RWPE2 (cell line): ENCODE measurements at regions not wholly inside any gene's neighbourhood (a gene's known extent, or its start where the extent isn't known, plus 50 kb on each side); places are given as distances from the start of the nearest gene placed in this dataset.

ENCODE experiments used
- ATAC-seq: fragments of 200-7000 bp; cut with Tn5 transposase; 3 replicates; pipeline ENCODE4 v1.9.1; 2021; ENCODE audit warnings: low read depth
- DNase-seq: peaks from one replicate; pipeline ENCODE4 v3.0.0-alpha.2; 2020; ENCODE audit warnings: low spot score
- H3K27ac ChIP-seq: fragments of 450-650 bp; 2 replicates; pipeline ENCODE4 v1.5.1; 2017; ENCODE audit warnings: mild to moderate bottlenecking; ENCODE audit not compliant: poor library complexity, severe bottlenecking
- H3K27me3 ChIP-seq: fragments of 250-450 bp; sonication (Bioruptor Pico); 2 replicates; pipeline ENCODE4 v1.5.1; 2021; ENCODE audit warnings: mild to moderate bottlenecking, moderate library complexity; ENCODE audit not compliant: insufficient read depth, poor library complexity, severe bottlenecking
- H3K36me3 ChIP-seq: fragments of 250-450 bp; sonication (Bioruptor Pico); 2 replicates; pipeline ENCODE4 v1.5.1; 2020; ENCODE audit warnings: low read depth, mild to moderate bottlenecking, moderate library complexity
- H3K4me1 ChIP-seq: fragments of 250-450 bp; sonication (Bioruptor Pico); 2 replicates; pipeline ENCODE4 v1.5.1; 2021; ENCODE audit warnings: mild to moderate bottlenecking, moderate library complexity; ENCODE audit not compliant: insufficient read depth, poor library complexity, severe bottlenecking
- H3K4me3 ChIP-seq: fragments of 250-450 bp; sonication (Bioruptor Pico); 2 replicates; pipeline ENCODE4 v1.5.1; 2021; ENCODE audit warnings: mild to moderate bottlenecking, moderate library complexity; ENCODE audit not compliant: severe bottlenecking
- H3K9me3 ChIP-seq: fragments of 250-450 bp; sonication (Bioruptor Pico); 2 replicates; pipeline ENCODE4 v1.5.1; 2021; ENCODE audit warnings: mild to moderate bottlenecking, moderate library complexity; ENCODE audit not compliant: severe bottlenecking
- CTCF ChIP-seq: fragments of 450-650 bp; IDR thresholded peaks from one replicate; pipeline ENCODE4 v1.5.1; 2017; ENCODE audit warnings: mild to moderate bottlenecking, moderate library complexity; ENCODE audit not compliant: poor library complexity, severe bottlenecking

GRCh38 chr20:1803061-1803931, 91.9 kb upstream of the SIRPA start:
- H3K9me3 ChIP-seq, result no peaks in the 10 kb centered on the region
- H3K4me3 ChIP-seq, result peak overlapping the region; percentile 40
- peak overlapping the region; percentile 27 for H3K27ac ChIP-seq
- no peaks in the 10 kb centered on the region for H3K36me3 ChIP-seq
- peaks cover 9% of the 10 kb centered on the region for H3K4me1 ChIP-seq
- no peak for TF ChIP-seq CTCF
- peak; percentile 53 for ATAC-seq
- DNase-seq, result no peak
- H3K27me3 ChIP-seq, result no peaks in the 10 kb centered on the region

- no peaks in the 10 kb centered on the region for H3K36me3 ChIP-seq
- peak; percentile 62 for ATAC-seq
- DNase-seq, result no peak
- H3K27me3 ChIP-seq, result no peaks in the 10 kb centered on the region
- H3K4me3 ChIP-seq, result peak overlapping the region; percentile 40
- no peaks in the 10 kb centered on the region for H3K9me3 ChIP-seq
- no peak overlapping the region for H3K27ac ChIP-seq
- TF ChIP-seq CTCF, result peak; percentile 96
- peaks cover 9% of the 10 kb centered on the region for H3K4me1 ChIP-seq
These were observed 92.7 kb upstream of the SIRPA start for GRCh38 chr20:1802385-1803060.

GRCh38 chr20:1801929-1802306, 93.3 kb upstream of the SIRPA start:
- H3K27ac ChIP-seq, result no peak overlapping the region
- no peak overlapping the region for H3K4me3 ChIP-seq
- no peaks in the 10 kb centered on the region for H3K27me3 ChIP-seq
- TF ChIP-seq CTCF, result no peak
- H3K9me3 ChIP-seq, result no peaks in the 10 kb centered on the region
- H3K4me1 ChIP-seq, result peaks cover 9% of the 10 kb centered on the region
- ATAC-seq (no peak), DNase-seq (no peak)
- H3K36me3 ChIP-seq, result no peaks in the 10 kb centered on the region

- no peak for ATAC-seq
- DNase-seq, result no peak
- no peak overlapping the region for H3K4me3 ChIP-seq
- H3K36me3 ChIP-seq, result no peaks in the 10 kb centered on the region
- no peak overlapping the region for H3K27ac ChIP-seq
- no peaks in the 10 kb centered on the region for H3K27me3 ChIP-seq
- H3K4me1 ChIP-seq, result peaks cover 9% of the 10 kb centered on the region
- no peaks in the 10 kb centered on the region for H3K9me3 ChIP-seq
- TF ChIP-seq CTCF, result no peak
These were observed 93.8 kb upstream of the SIRPA start for GRCh38 chr20:1801225-1801928.
